Cardiac fibroblast (primary cell): ENCODE measurements at regions not wholly inside any gene's neighbourhood (a gene's known extent, or its start where the extent isn't known, plus 50 kb on each side); places are given as distances from the start of the nearest gene placed in this dataset.

Experiments used
- DNase-seq, 2 donors: peaks; one replicate each; pipeline versions ENCODE4 v3.0.0 to v3.0.0-alpha.2; 2010; ENCODE audit warnings: low read depth in 2 of 2
- H3K4me3 ChIP-seq, 2 donors: replicated peaks in 1 of 2; 1 replicate in 1 of 2; 2 replicates in 1 of 2; pipeline ENCODE4 v1.5.1; 2011; ENCODE audit warnings: low read depth in 2 of 2, low read length in 2 of 2, mild to moderate bottlenecking in 2 of 2, moderate library complexity in 1 of 2
- TF ChIP-seq, protein P1 (sequence below): IDR thresholded peaks from one replicate; pipeline ENCODE4 v1.5.1; 2011; ENCODE audit warnings: low read depth, mild to moderate bottlenecking, low read length, inconsistent platforms

DNA sequence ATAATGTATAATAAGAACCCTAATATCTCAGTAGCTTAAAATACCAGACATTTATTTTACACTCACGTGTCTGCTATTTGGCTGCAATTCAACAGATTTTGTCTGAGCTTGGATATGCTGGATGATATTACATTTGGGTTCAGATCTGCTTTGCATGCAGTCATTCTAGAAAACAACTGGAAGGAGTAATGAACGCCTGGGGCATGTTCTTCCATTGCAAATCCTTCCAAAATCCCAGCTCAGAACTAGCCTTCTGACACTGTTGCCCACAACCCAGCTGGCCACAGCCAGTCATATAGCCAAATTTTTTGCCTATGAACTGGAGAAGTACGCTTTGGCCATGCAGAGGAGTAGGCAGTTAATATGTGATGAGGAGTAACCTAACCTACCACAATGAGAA is 597.8 kb upstream of the VRK2 start:
- no peak for DNase-seq
- TF ChIP-seq, protein P1, sequence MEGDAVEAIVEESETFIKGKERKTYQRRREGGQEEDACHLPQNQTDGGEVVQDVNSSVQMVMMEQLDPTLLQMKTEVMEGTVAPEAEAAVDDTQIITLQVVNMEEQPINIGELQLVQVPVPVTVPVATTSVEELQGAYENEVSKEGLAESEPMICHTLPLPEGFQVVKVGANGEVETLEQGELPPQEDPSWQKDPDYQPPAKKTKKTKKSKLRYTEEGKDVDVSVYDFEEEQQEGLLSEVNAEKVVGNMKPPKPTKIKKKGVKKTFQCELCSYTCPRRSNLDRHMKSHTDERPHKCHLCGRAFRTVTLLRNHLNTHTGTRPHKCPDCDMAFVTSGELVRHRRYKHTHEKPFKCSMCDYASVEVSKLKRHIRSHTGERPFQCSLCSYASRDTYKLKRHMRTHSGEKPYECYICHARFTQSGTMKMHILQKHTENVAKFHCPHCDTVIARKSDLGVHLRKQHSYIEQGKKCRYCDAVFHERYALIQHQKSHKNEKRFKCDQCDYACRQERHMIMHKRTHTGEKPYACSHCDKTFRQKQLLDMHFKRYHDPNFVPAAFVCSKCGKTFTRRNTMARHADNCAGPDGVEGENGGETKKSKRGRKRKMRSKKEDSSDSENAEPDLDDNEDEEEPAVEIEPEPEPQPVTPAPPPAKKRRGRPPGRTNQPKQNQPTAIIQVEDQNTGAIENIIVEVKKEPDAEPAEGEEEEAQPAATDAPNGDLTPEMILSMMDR: no peak
- no peak overlapping the region for H3K4me3 ChIP-seq

GRCh38 chr2:57450170-57450569 is 596.4 kb upstream of the VRK2 start:
- H3K4me3 ChIP-seq: no peak overlapping the region
- TF ChIP-seq, protein P1: no peak
- DNase-seq: no peak

GRCh38 chr2:57452634-57453033 is 594.0 kb upstream of the VRK2 start:
- no peak overlapping the region for H3K4me3 ChIP-seq
- TF ChIP-seq, protein P1: no peak
- no peak for DNase-seq

- TF ChIP-seq, protein P1: peak; percentile 25
- no peak overlapping the region for H3K4me3 ChIP-seq
- DNase-seq: peak in 1 of 2 donors; percentile 6
Observed at GRCh38 chr2:57453945-57454344, 592.7 kb upstream of the VRK2 start.

- TF ChIP-seq, protein P1: no peak
- H3K4me3 ChIP-seq: no peak overlapping the region
- DNase-seq: no peak
Observed at GRCh38 chr2:57460396-57461276, 586.0 kb upstream of the VRK2 start.

GRCh38 chr2:57461624-57462023 is 585.0 kb upstream of the VRK2 start:
- no peak for DNase-seq

More at GRCh38 chr2:57461624-57462023, 585.0 kb upstream of the VRK2 start:
- TF ChIP-seq, protein P1: no peak
- H3K4me3 ChIP-seq: no peak overlapping the region
